GM12873 (cell line): ENCODE measurements at regions not wholly inside any gene's neighbourhood (a gene's known extent, or its start where the extent isn't known, plus 50 kb on each side); places are given as distances from the start of the nearest gene placed in this dataset.

Source experiments
- TF ChIP-seq, protein P1 (sequence below): IDR thresholded peaks from 2 replicates; pipeline ENCODE4 v1.5.1; 2012; ENCODE audit warnings: low read depth, mild to moderate bottlenecking, moderate library complexity, low read length, control low read depth; ENCODE audit not compliant: insufficient read depth; ENCODE audit errors: missing control alignments

DNA sequence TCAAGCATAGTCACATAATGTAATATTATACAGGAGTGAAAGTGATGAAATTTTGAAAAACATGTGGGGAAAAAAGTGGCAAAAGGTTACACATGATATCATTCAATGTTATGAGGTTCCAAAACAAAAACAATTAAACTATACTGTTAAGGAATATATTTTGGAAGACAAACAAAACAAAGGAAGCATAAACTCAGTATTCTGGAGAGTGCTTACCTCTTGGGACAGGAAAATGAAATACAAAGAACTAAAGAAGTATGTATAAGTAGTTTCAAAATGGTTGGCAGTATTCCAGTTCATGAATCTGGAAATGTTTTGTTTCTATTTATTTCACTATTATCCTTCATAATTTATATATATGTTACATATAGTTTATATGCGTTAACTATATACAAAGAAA is 213.5 kb downstream of the MOXD1 start:
- TF ChIP-seq, protein P1, sequence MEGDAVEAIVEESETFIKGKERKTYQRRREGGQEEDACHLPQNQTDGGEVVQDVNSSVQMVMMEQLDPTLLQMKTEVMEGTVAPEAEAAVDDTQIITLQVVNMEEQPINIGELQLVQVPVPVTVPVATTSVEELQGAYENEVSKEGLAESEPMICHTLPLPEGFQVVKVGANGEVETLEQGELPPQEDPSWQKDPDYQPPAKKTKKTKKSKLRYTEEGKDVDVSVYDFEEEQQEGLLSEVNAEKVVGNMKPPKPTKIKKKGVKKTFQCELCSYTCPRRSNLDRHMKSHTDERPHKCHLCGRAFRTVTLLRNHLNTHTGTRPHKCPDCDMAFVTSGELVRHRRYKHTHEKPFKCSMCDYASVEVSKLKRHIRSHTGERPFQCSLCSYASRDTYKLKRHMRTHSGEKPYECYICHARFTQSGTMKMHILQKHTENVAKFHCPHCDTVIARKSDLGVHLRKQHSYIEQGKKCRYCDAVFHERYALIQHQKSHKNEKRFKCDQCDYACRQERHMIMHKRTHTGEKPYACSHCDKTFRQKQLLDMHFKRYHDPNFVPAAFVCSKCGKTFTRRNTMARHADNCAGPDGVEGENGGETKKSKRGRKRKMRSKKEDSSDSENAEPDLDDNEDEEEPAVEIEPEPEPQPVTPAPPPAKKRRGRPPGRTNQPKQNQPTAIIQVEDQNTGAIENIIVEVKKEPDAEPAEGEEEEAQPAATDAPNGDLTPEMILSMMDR: no peak

DNA sequence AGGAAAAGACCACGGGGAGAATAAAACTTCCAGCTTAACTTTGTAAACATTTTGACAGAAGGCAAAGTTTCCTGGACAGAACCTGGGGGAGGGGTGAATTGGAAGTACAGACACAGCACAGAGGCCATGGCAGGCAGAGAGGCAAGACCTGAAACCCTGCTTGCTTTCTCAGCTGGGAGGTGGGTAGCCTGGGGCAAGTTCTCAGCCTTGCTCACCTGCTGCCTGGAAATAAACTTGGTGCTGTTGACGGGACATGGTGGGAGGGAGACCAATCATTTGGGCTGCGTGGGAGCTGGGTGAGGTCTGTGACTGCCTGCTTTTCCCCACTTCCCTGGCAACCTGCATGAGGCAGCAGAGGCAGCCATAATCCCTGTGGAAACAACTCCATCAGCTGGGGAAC is 221.3 kb downstream of the MOXD1 start:
- TF ChIP-seq, protein P1: no peak

DNA sequence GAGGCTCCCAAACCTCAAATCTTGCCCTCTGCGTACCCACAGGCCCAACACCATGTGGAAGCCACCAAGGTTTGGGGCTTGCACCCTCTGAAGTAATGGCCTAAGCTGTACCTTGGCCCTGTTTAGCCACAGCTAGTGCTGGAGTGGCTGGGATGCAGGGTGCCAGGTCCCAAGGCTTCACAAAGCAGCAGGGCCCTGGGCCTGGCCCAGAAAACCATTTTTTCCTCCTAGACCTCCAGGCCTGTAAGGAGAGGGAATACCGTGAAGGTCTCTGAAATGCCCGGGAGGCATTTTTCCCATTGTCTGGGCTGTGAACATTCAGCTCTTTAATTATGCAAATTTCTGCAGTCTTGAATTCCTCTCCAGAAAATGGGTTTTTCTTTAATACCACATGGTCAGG is 223.7 kb upstream of the CCN2 start:
- TF ChIP-seq, protein P1: no peak

DNA sequence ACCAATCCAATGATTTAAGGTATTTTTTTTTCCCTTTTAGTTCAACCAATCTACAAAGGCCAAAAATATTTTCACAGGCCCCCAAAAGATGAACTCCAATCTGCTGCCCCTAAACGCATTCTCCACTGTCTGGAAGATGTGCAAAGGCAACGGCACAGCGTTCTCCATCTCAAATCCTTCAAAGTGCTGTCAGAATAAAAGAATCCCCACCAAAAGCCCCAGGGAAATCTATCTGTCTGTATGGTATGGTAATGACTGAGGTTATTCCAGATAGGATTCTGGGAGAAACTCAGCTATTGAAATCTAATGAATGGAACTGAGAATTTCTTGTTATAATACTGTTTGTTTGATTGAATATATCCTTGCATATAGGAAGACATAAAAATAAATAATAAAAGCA is 217.8 kb upstream of the CCN2 start:
- TF ChIP-seq, protein P1: no peak

DNA sequence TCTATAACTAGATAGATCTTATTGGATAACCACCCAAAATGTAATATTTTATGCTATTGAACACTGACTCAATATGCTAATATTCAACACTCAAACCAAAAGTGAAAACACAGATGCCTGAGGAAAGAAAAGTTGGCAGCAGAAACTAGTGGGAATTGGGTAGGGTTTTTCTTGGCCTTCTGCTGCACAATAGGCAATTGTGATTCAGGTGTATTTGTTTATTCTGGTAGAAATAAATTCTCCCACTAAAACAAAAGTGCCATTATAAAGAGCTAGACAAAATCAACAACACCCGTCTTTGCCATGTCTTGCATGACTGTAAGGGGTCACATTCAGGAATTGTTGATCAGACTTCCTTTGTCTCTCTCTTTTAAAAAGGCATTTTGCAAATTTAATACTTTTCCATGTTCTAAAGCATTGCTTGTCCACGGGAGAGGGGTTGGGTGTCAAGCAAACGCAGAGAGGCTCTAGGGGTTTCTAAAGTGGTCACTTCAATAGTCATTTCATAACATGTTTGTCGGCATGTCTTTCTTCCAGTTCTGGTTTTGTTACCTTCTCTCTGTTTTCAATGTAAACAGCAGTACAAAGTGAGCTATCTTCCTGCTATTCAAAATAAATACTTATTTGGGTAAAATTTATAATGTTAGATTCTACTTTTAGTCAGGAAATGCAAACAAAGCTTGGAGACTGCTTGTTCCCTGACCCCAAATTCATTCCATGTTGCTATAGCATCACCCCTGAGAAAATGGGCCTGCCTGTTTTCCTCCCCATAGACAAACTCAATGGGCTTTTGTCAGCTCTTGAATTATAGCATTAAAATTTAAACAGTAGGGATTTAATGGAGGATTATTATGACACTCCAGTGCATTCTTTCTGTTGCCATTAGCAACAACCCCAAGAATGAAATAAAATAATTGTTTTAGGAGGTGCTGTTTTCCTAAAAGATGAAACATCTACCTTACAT is 217.0 kb upstream of the CCN2 start:
- TF ChIP-seq, protein P1: no peak

DNA sequence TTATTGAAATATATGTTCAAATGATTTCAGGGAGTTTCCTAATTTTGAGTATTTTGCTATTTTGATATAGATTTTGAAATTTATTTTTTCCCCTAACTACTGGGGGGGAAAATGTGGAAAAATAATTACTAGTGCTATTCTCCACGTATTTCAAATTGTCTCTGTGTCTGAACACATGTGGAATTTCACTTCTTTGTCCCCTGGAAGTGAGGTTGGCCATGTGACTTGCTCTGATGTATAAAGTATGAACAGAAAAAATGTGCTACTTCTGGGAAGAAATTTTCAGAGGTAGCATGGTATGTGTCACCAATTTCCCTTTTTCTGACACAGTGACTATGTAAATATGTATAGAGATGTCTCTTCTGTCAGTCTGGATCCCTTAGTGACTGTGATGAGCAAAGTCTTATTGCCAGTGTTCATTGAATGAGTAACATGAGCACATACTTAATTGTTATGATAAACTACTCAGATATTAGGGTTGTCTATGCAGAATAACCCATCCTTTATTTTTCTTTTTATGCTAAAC is 215.4 kb upstream of the CCN2 start:
- TF ChIP-seq, protein P1: no peak

DNA sequence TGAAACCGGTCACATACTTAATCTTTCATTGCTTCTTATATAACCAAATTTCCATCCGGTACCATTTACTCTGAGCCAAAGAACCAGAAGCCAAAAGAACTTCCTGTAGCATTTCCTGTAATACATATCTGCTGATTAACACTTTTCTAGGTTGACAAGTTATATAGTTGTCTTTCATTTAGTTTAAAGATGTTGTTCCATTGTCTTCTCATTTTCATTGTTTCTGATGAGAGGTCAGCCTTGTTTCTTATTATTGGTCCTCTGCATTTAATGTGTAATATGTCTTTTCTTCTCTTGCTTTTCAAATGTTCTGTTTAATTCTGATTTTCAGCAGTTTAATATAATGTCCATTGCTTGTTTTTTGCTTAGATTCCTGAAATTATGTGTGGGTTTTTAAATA is 214.5 kb upstream of the CCN2 start:
- TF ChIP-seq, protein P1: no peak
